ENCODE measurements at regions not wholly inside any gene's neighbourhood (a gene's known extent, or its start where the extent isn't known, plus 50 kb on each side); places are given as distances from the start of the nearest gene placed in this dataset.

GRCh38 chr4:112060212-112060611, 85.0 kb upstream of the FAM241A start:
- no peak for DNase-seq (ENCODE audit: insufficient read length, low spot score, missing footprints)
- Histone ChIP-seq H3K79me2 (ENCODE audit: insufficient read depth, low read length) (no peaks in the 10 kb centered on the region), H3K4me2 (ENCODE audit: insufficient read depth, low read length) (no peak overlapping the region), H3K4me3 (ENCODE audit: insufficient read depth, low read length) (no peak overlapping the region), H3K4me1 (ENCODE audit: insufficient read depth, low read length) (no peaks in the 10 kb centered on the region), H2AFZ (ENCODE audit: low read length) (no peak overlapping the region), H4K20me1 (ENCODE audit: insufficient read depth, low read length) (no peaks in the 10 kb centered on the region), H3K36me3 (ENCODE audit: insufficient read depth, low read length) (no peaks in the 10 kb centered on the region), H3K27me3 (ENCODE audit: insufficient read depth, low read length) (no peaks in the 10 kb centered on the region), H3K27ac (ENCODE audit: low read depth, low read length) (no peak overlapping the region), H3K9me3 (ENCODE audit: low read depth, low read length) (no peaks in the 10 kb centered on the region)
- TF ChIP-seq CTCF (IDR thresholded peaks at IDR 0.05; ENCODE audit: extremely low read depth, low read depth, low read length) = peak; percentile 56

- TF ChIP-seq CTCF (IDR thresholded peaks at IDR 0.05; ENCODE audit: extremely low read depth, low read depth, low read length) = no peak
- no peaks in the 10 kb centered on the region for H3K36me3 ChIP-seq (ENCODE audit: insufficient read depth, low read length)
- H3K79me2 ChIP-seq (ENCODE audit: insufficient read depth, low read length) = no peaks in the 10 kb centered on the region
- no peak for DNase-seq (ENCODE audit: insufficient read length, low spot score, missing footprints)
- H3K4me2 ChIP-seq (ENCODE audit: insufficient read depth, low read length) = no peak overlapping the region
- H3K27ac ChIP-seq (ENCODE audit: low read depth, low read length) = no peak overlapping the region
- no peak overlapping the region for H3K4me3 ChIP-seq (ENCODE audit: insufficient read depth, low read length)
- no peak overlapping the region for H2AFZ ChIP-seq (ENCODE audit: low read length)
- no peaks in the 10 kb centered on the region for H3K4me1 ChIP-seq (ENCODE audit: insufficient read depth, low read length)
- H3K9me3 ChIP-seq (ENCODE audit: low read depth, low read length) = no peaks in the 10 kb centered on the region
- H3K27me3 ChIP-seq (ENCODE audit: insufficient read depth, low read length) = no peaks in the 10 kb centered on the region
- no peaks in the 10 kb centered on the region for H4K20me1 ChIP-seq (ENCODE audit: insufficient read depth, low read length)
These were observed 83.9 kb upstream of the FAM241A start for GRCh38 chr4:112061207-112061817.

- Histone ChIP-seq H3K27me3 (ENCODE audit: insufficient read depth, low read length) (no peaks in the 10 kb centered on the region), H3K4me2 (ENCODE audit: insufficient read depth, low read length) (no peak overlapping the region), H3K4me1 (ENCODE audit: insufficient read depth, low read length) (no peaks in the 10 kb centered on the region), H3K27ac (ENCODE audit: low read depth, low read length) (no peak overlapping the region), H3K4me3 (ENCODE audit: insufficient read depth, low read length) (no peak overlapping the region), H3K9me3 (ENCODE audit: low read depth, low read length) (no peaks in the 10 kb centered on the region), H4K20me1 (ENCODE audit: insufficient read depth, low read length) (no peaks in the 10 kb centered on the region), H3K79me2 (ENCODE audit: insufficient read depth, low read length) (no peaks in the 10 kb centered on the region), H2AFZ (ENCODE audit: low read length) (no peak overlapping the region), H3K36me3 (ENCODE audit: insufficient read depth, low read length) (no peaks in the 10 kb centered on the region)
- TF ChIP-seq CTCF (IDR thresholded peaks at IDR 0.05; ENCODE audit: extremely low read depth, low read depth, low read length) = no peak
- no peak for DNase-seq (ENCODE audit: insufficient read length, low spot score, missing footprints)
These were observed 82.0 kb upstream of the FAM241A start for GRCh38 chr4:112063260-112063659.

GRCh38 chr4:112069110-112069509, 76.1 kb upstream of the FAM241A start:
- no peak for DNase-seq (ENCODE audit: insufficient read length, low spot score, missing footprints)
- no peak for TF ChIP-seq CTCF (IDR thresholded peaks at IDR 0.05; ENCODE audit: extremely low read depth, low read depth, low read length)

More at GRCh38 chr4:112069110-112069509, 76.1 kb upstream of the FAM241A start:
- Histone ChIP-seq H3K27me3 (ENCODE audit: insufficient read depth, low read length) (no peaks in the 10 kb centered on the region), H3K4me1 (ENCODE audit: insufficient read depth, low read length) (no peaks in the 10 kb centered on the region), H2AFZ (ENCODE audit: low read length) (no peak overlapping the region), H3K79me2 (ENCODE audit: insufficient read depth, low read length) (no peaks in the 10 kb centered on the region), H3K4me3 (ENCODE audit: insufficient read depth, low read length) (no peak overlapping the region), H3K27ac (ENCODE audit: low read depth, low read length) (no peak overlapping the region), H4K20me1 (ENCODE audit: insufficient read depth, low read length) (no peaks in the 10 kb centered on the region), H3K36me3 (ENCODE audit: insufficient read depth, low read length) (no peaks in the 10 kb centered on the region), H3K4me2 (ENCODE audit: insufficient read depth, low read length) (no peak overlapping the region), H3K9me3 (ENCODE audit: low read depth, low read length) (no peaks in the 10 kb centered on the region)

Measured in osteoblast (primary cell).